OCI-LY3 (cell line): ENCODE measurements at regions not wholly inside any gene's neighbourhood (a gene's known extent, or its start where the extent isn't known, plus 50 kb on each side); places are given as distances from the start of the nearest gene placed in this dataset.
"Not testable (repeated sequence)": the region's sequence is repeated elsewhere in the genome, so short reads cannot be mapped to it uniquely, and the experiment has no call there.

Source experiments
- H2AFZ ChIP-seq: fragments of 200-600, 300-600 bp; shearing (Covaris generic); 2 replicates; pipeline ENCODE4 v1.6.0; 2014; ENCODE audit warnings: antibody characterized with exemption, low read depth, low read length
- H3K27ac ChIP-seq: fragments of 200-600, 300-600 bp; sonication (generic); 2 replicates; pipeline ENCODE4 v1.5.1; 2014; ENCODE audit warnings: mild to moderate bottlenecking, low read length, moderate library complexity, mixed read lengths
- H3K27me3 ChIP-seq: fragments of 200-600, 300-600 bp; sonication (generic); 2 replicates; pipeline ENCODE4 v1.6.1; 2014; ENCODE audit warnings: low read depth, low read length, mixed read lengths
- H3K36me3 ChIP-seq: fragments of 200-600, 300-600 bp; sonication (generic); replicated peaks from 2 replicates; pipeline ENCODE3; 2014; ENCODE audit warnings: low read depth, low read length, mixed read lengths
- H3K4me1 ChIP-seq: fragments of 300-600, 200-600 bp; sonication (generic); 2 replicates; pipeline ENCODE4 v1.6.1; 2014; ENCODE audit warnings: low read length, mixed read lengths
- H3K4me2 ChIP-seq: fragments of 200-600, 300-600 bp; sonication (generic); 2 replicates; pipeline ENCODE4 v1.6.1; 2014; ENCODE audit warnings: low read length, mixed read lengths
- H3K4me3 ChIP-seq: fragments of 300-600, 200-600 bp; sonication (generic); 2 replicates; pipeline ENCODE4 v1.5.1; 2014; ENCODE audit warnings: antibody characterized with exemption, mild to moderate bottlenecking, low read length, moderate library complexity
- H3K79me2 ChIP-seq: fragments of 300-600, 200-600 bp; shearing (Covaris generic); 2 replicates; pipeline ENCODE4 v1.6.1; 2014; ENCODE audit warnings: mild to moderate bottlenecking, low read length, mixed read lengths
- H3K9ac ChIP-seq: fragments of 300-600, 200-600 bp; shearing (Covaris generic); 2 replicates; pipeline ENCODE4 v1.6.0; 2014; ENCODE audit warnings: mild to moderate bottlenecking, low read length, moderate library complexity
- H3K9me3 ChIP-seq: fragments of 200-600, 300-600 bp; shearing (Covaris generic); 2 replicates; pipeline ENCODE4 v1.6.1; 2014; ENCODE audit warnings: low read length, mixed read lengths; ENCODE audit not compliant: insufficient read depth
- H4K20me1 ChIP-seq: fragments of 200-600, 300-600 bp; sonication (generic); 2 replicates; pipeline ENCODE4 v1.6.1; 2016; ENCODE audit warnings: low read length, mixed read lengths; ENCODE audit not compliant: insufficient read depth

- not testable (repeated sequence) for H3K79me2 ChIP-seq, H3K9ac ChIP-seq, H3K36me3 ChIP-seq, H3K4me3 ChIP-seq, H3K27me3 ChIP-seq, H3K4me2 ChIP-seq, H3K4me1 ChIP-seq, H4K20me1 ChIP-seq, H2AFZ ChIP-seq, H3K27ac ChIP-seq, H3K9me3 ChIP-seq
Observed at GRCh38 chr2:89129440-89129839, 438.0 kb downstream of the RPIA start.

DNA sequence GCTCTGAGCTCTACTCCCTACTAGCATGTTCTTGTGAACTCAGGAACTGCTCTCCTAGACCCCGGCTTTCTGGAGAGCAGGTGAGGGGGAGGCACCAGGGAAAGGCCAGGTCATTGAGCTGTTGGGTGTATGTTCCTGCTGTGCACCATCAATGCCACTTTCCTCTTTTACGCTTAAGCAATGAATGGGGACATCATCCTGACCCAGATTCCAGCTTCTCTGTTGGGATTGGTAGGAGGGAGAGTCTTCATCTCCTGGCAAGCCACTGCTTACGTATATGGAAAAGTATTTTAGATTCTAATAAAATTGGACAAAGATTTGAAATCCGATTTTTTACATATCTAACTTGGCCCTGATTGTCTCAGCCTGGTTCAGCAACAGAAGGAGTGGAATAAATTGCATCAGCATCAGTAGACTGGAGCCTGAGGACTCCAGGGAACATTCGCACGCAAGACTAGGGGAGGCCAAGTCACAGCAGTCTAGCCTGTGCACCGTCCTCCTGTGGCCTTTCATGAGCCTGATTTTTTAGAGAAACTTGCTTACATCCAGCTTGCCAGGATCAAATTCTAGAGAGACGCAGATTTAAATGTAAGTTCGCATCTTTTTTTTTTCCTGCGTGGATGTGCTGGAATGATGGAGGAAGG is 439.3 kb downstream of the RPIA start:
- not testable (repeated sequence) for H3K4me3 ChIP-seq, H4K20me1 ChIP-seq, H3K27ac ChIP-seq, H3K9me3 ChIP-seq, H2AFZ ChIP-seq, H3K36me3 ChIP-seq, H3K79me2 ChIP-seq, H3K4me2 ChIP-seq, H3K27me3 ChIP-seq, H3K4me1 ChIP-seq, H3K9ac ChIP-seq

- not testable (repeated sequence) for H2AFZ ChIP-seq, H3K4me2 ChIP-seq, H3K4me3 ChIP-seq, H3K9ac ChIP-seq, H3K27ac ChIP-seq, H3K36me3 ChIP-seq, H4K20me1 ChIP-seq, H3K79me2 ChIP-seq, H3K27me3 ChIP-seq, H3K9me3 ChIP-seq, H3K4me1 ChIP-seq
Observed at GRCh38 chr2:89142959-89143358, 451.5 kb downstream of the RPIA start.

GRCh38 chr2:89145342-89145741 is 453.9 kb downstream of the RPIA start:
- not testable (repeated sequence) for H3K9ac ChIP-seq, H3K4me3 ChIP-seq, H3K27me3 ChIP-seq, H3K27ac ChIP-seq, H3K9me3 ChIP-seq, H3K79me2 ChIP-seq, H2AFZ ChIP-seq, H3K4me2 ChIP-seq, H3K36me3 ChIP-seq, H4K20me1 ChIP-seq, H3K4me1 ChIP-seq

GRCh38 chr2:89148256-89148655 is 456.8 kb downstream of the RPIA start:
- not testable (repeated sequence) for H2AFZ ChIP-seq, H3K79me2 ChIP-seq, H3K4me2 ChIP-seq, H3K9ac ChIP-seq, H4K20me1 ChIP-seq, H3K4me1 ChIP-seq, H3K36me3 ChIP-seq, H3K9me3 ChIP-seq, H3K27ac ChIP-seq, H3K4me3 ChIP-seq, H3K27me3 ChIP-seq

DNA sequence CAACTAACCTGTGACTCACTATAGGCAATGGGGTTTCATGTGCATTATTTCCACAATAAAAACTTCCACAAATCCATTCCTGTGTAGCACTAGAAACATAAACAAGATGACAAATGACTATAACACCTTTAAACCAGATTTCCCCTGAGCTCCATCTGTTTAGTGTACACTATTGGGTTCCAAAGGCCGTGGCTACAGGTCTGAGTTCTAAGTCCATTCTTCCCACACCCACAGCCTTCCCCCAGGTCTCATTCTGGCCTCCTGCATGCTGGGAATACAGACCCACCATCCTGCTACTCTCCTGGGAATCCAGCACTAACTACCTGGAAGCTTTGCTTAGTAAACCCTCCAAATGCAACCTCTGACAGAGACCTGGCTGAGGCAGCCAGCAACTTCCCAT is 460.2 kb downstream of the RPIA start:
- not testable (repeated sequence) for H2AFZ ChIP-seq, H3K4me1 ChIP-seq, H4K20me1 ChIP-seq, H3K36me3 ChIP-seq, H3K27me3 ChIP-seq, H3K9me3 ChIP-seq, H3K9ac ChIP-seq, H3K4me3 ChIP-seq, H3K79me2 ChIP-seq, H3K27ac ChIP-seq, H3K4me2 ChIP-seq

DNA sequence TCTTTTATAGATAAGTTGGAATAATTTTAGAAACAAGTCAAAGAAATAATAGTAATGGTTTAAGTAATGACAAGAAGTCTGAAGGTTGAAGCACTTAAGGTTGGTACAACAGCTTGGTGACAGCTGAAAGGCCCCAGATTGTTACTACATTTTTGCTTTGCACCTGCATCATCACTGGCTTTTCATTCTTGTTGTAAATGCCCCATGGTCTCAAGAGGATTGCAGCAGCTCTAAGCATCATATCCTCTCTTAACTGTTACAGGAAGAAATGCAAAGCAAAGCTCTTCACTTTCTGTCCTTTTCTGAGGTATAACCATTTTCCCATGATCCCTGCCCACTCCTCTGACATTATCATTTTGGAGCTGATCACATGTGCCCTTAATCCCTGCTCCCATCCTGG is 461.0 kb downstream of the RPIA start:
- not testable (repeated sequence) for H3K9me3 ChIP-seq, H3K27me3 ChIP-seq, H3K79me2 ChIP-seq, H3K9ac ChIP-seq, H3K4me2 ChIP-seq, H4K20me1 ChIP-seq, H2AFZ ChIP-seq, H3K36me3 ChIP-seq, H3K27ac ChIP-seq, H3K4me3 ChIP-seq, H3K4me1 ChIP-seq

GRCh38 chr2:89153210-89153609 is 461.7 kb downstream of the RPIA start:
- not testable (repeated sequence) for H3K4me2 ChIP-seq, H3K4me3 ChIP-seq, H3K9me3 ChIP-seq, H3K9ac ChIP-seq, H3K79me2 ChIP-seq, H2AFZ ChIP-seq, H3K36me3 ChIP-seq, H3K27me3 ChIP-seq, H3K4me1 ChIP-seq, H3K27ac ChIP-seq, H4K20me1 ChIP-seq

GRCh38 chr2:89154247-89154682 is 462.8 kb downstream of the RPIA start:
- not testable (repeated sequence) for H3K27ac ChIP-seq, H3K9ac ChIP-seq, H3K4me3 ChIP-seq, H3K36me3 ChIP-seq, H3K4me2 ChIP-seq, H4K20me1 ChIP-seq, H3K79me2 ChIP-seq, H3K27me3 ChIP-seq, H3K9me3 ChIP-seq, H3K4me1 ChIP-seq, H2AFZ ChIP-seq

DNA sequence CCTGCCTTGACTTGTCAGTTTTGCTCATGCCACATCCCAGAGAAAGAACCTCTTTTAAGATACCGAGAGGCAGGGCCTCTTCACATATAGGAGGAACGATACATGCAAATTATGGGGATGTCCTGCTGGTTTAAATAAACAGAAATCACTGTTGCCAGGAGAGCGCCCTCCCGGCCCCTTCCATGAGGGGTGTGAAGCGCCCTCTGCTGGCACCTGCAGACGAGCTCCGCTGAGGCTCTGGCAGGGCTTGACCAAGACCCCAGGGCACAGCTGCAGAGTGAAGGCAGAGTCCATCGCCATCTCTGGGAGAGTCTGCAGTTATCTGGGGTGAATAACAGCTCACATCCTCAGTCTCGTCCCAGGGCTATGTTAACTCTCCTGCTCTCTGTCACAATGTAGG is 468.8 kb downstream of the RPIA start:
- H3K9me3 ChIP-seq, H3K4me1 ChIP-seq, H3K79me2 ChIP-seq, H3K4me3 ChIP-seq, H3K36me3 ChIP-seq, H3K4me2 ChIP-seq, H2AFZ ChIP-seq, H3K27ac ChIP-seq, H3K9ac ChIP-seq, H4K20me1 ChIP-seq, H3K27me3 ChIP-seq: not testable (repeated sequence)
